GM12878 (cell line): ENCODE measurements at regions not wholly inside any gene's neighbourhood (a gene's known extent, or its start where the extent isn't known, plus 50 kb on each side); places are given as distances from the start of the nearest gene placed in this dataset.

ENCODE experiments used
- ATAC-seq: fragments of 200-7000 bp; cut with Tn5 transposase; 3 replicates; pipeline ENCODE4 v1.9.1; 2020; ENCODE audit warnings: mild to moderate bottlenecking, moderate library complexity
- BruUV-seq: library from RNA; stranded (reverse); fragments of 400-500 nt; replicated peaks from 2 replicates; lab custom pipeline; 2021; lab: Mats Ljungman, UMichigan
- CTCF ChIA-PET: fragments of 300-600 bp; sonication (Branson Sonifier 250); formaldehyde crosslinking; extraction: SDS; loops from one replicate; lab custom pipeline; 2021; ENCODE audit warnings: inconsistent platforms; lab: Yijun Ruan, JAX
- POLR2A ChIA-PET: fragments of 350-600 bp; formaldehyde crosslinking; extraction: SDS; loops from one replicate; lab custom pipeline; 2021; ENCODE audit warnings: inconsistent platforms; lab: Charles Lee
- RAD21 ChIA-PET: fragments of 300-600 bp; sonication (Branson Sonifier 250); formaldehyde crosslinking; loops from one replicate; lab custom pipeline; 2023; ENCODE audit warnings: antibody characterized with exemption; ENCODE audit not compliant: unreplicated experiment; lab: Charles Lee
- SMC1A ChIA-PET: fragments of 300-600 bp; sonication (Branson Sonifier 250); formaldehyde crosslinking; loops from one replicate; lab custom pipeline; 2023; ENCODE audit not compliant: unreplicated experiment, uncharacterized antibody; lab: Charles Lee
- DNase-seq: peaks from one replicate; pipeline ENCODE4 v3.0.0-alpha.2; 2011; ENCODE audit warnings: low read depth, low spot score
- FAIRE-seq: peaks from 3 replicates; lab custom pipeline; 2011; peaks lifted over from hg19 to GRCh38; lab: Jason Lieb, UNC
- H2AFZ ChIP-seq: 2 replicates; pipeline ENCODE4 v1.6.0; 2011; ENCODE audit warnings: low read depth, low read length, control low read depth; ENCODE audit not compliant: control insufficient read depth
- H3K27ac ChIP-seq: 2 replicates; pipeline ENCODE4 v1.5.1; 2011; ENCODE audit warnings: control low read depth; ENCODE audit not compliant: control insufficient read depth, insufficient read depth
- H3K27me3 ChIP-seq, 2 experiments: replicated peaks in 1 of 2; 2 replicates each; pipeline versions ENCODE4 v1.6.0 to v1.6.1; 2011; ENCODE audit warnings: low read length in 1 of 2; ENCODE audit not compliant: control insufficient read depth in 2 of 2, insufficient read depth in 2 of 2
- H3K36me3 ChIP-seq, 2 experiments: 2 replicates each; pipeline ENCODE4 v1.5.1; 2011; ENCODE audit warnings: low read length in 1 of 2; ENCODE audit not compliant: control insufficient read depth in 2 of 2, insufficient read depth in 2 of 2
- H3K4me1 ChIP-seq: 2 replicates; pipeline ENCODE4 v1.6.1; 2011; ENCODE audit warnings: mild to moderate bottlenecking, low read length, moderate library complexity, mixed read lengths; ENCODE audit not compliant: control insufficient read depth, insufficient read depth
- H3K4me2 ChIP-seq: 2 replicates; pipeline ENCODE4 v1.6.0; 2011; ENCODE audit warnings: control low read depth; ENCODE audit not compliant: control insufficient read depth, insufficient read depth
- H3K4me3 ChIP-seq: fragments of 200-600 bp; sonication (generic); 2 replicates; pipeline ENCODE4 v1.5.1; 2016
- H3K79me2 ChIP-seq: 2 replicates; pipeline ENCODE4 v1.6.0; 2011; ENCODE audit warnings: low read length; ENCODE audit not compliant: control insufficient read depth, insufficient read depth
- H3K9ac ChIP-seq: 2 replicates; pipeline ENCODE4 v1.8.0; 2011; ENCODE audit warnings: low read length, control low read depth, mixed read lengths; ENCODE audit not compliant: control insufficient read depth, insufficient read depth
- H3K9me3 ChIP-seq: replicated peaks from 3 replicates; pipeline ENCODE4 v1.5.1; 2011; ENCODE audit warnings: mild to moderate bottlenecking, low read length; ENCODE audit not compliant: control insufficient read depth, insufficient read depth
- H4K20me1 ChIP-seq: 2 replicates; pipeline ENCODE4 v1.6.0; 2011; ENCODE audit not compliant: control insufficient read depth, insufficient read depth
- CHD4 ChIP-seq: fragments of 200-600 bp; sonication (generic); IDR thresholded peaks from 2 replicates; pipeline ENCODE4 v1.6.1; 2016; ENCODE audit warnings: mild to moderate bottlenecking
- CUX1 ChIP-seq: IDR thresholded peaks from 2 replicates; pipeline ENCODE4 v1.6.1; 2012; ENCODE audit warnings: improper control_type of control experiment, low read depth, low read length; ENCODE audit not compliant: insufficient replicate concordance
- EZH2 ChIP-seq: IDR thresholded peaks from 2 replicates; pipeline ENCODE4 v1.6.1; 2012; ENCODE audit warnings: low read depth, mild to moderate bottlenecking, control low read depth, inconsistent platforms, low read length, borderline replicate concordance; ENCODE audit not compliant: control insufficient read depth
- HSF1 ChIP-seq: fragments of 150-350 bp; IDR thresholded peaks from 2 replicates; pipeline ENCODE4 v1.6.1; 2014; ENCODE audit warnings: mild to moderate bottlenecking, low read depth, low read length
- IKZF2 ChIP-seq, 2 experiments: fragments of 450-650 bp; IDR thresholded peaks; 2 replicates each; pipeline ENCODE4 v1.6.1; 2017; ENCODE audit warnings: mild to moderate bottlenecking in 2 of 2, moderate library complexity in 2 of 2
- MEF2A ChIP-seq: IDR thresholded peaks from 2 replicates; pipeline ENCODE4 v1.6.1; 2011; ENCODE audit warnings: low read depth, mild to moderate bottlenecking, low read length, moderate library complexity; ENCODE audit not compliant: insufficient read depth
- MXI1 ChIP-seq: fragments of 150-350 bp; IDR thresholded peaks from 2 replicates; pipeline ENCODE4 v1.6.1; 2011; ENCODE audit warnings: low read depth, mild to moderate bottlenecking, inconsistent platforms, low read length, improper control_type of control experiment
- NFXL1 ChIP-seq: fragments of 450-650 bp; IDR thresholded peaks from 2 replicates; pipeline ENCODE4 v1.6.1; 2017; ENCODE audit warnings: antibody characterized with exemption, mild to moderate bottlenecking, borderline replicate concordance
- NRF1 ChIP-seq: conservative IDR thresholded peaks from 2 replicates; pipeline ENCODE4 v1.6.1; 2011; ENCODE audit warnings: mild to moderate bottlenecking, low read depth, low read length, improper control_type of control experiment
- POLR2AphosphoS5 ChIP-seq: IDR thresholded peaks from 2 replicates; pipeline ENCODE4 v1.6.1; 2011; ENCODE audit warnings: mild to moderate bottlenecking, low read length, inconsistent platforms
- SIN3A ChIP-seq: IDR thresholded peaks from 2 replicates; pipeline ENCODE4 v1.6.1; 2012; ENCODE audit warnings: low read depth, low read length, improper control_type of control experiment
- SMC3 ChIP-seq: IDR thresholded peaks from 2 replicates; pipeline ENCODE4 v1.6.1; 2011; ENCODE audit warnings: low read length, improper control_type of control experiment, borderline replicate concordance
- SUPT20H ChIP-seq: IDR thresholded peaks from 2 replicates; pipeline ENCODE4 v1.6.1; 2011; ENCODE audit warnings: low read depth, mild to moderate bottlenecking, low read length, moderate library complexity, borderline replicate concordance; ENCODE audit not compliant: control insufficient read depth
- TARDBP ChIP-seq: IDR thresholded peaks from 2 replicates; pipeline ENCODE4 v1.6.1; 2016; ENCODE audit warnings: borderline replicate concordance
- WGBS: methylation state at CpG from one replicate; pipeline ENCODE4 v1.1.6; 2016; ENCODE audit warnings: low lambda C conversion rate; ENCODE audit not compliant: insufficient replicate concordance, insufficient coverage; ENCODE audit errors: missing lambda C conversion rate; 5-methylcytosine and 5-hydroxymethylcytosine counted together
- in situ Hi-C: fragments of 300-500 bp; cut with MboI; formaldehyde crosslinking; loops from 9 replicates; pipeline ENCODE4 v1.14.3; 2018; ENCODE audit warnings: mixed read lengths
- intact Hi-C: fragments of 100-400 bp; cut with micrococcal nuclease; formaldehyde crosslinking; loops from one replicate; pipeline ENCODE4 v1.14.2; 2022; ENCODE audit not compliant: unreplicated experiment
- TF ChIP-seq, protein P1 (sequence below): fragments of 450-650 bp; IDR thresholded peaks from 2 replicates; pipeline ENCODE4 v1.6.1; 2016; ENCODE audit warnings: mild to moderate bottlenecking

- H2AFZ ChIP-seq, result no peak overlapping the region
- no peak for ATAC-seq
- no peaks in the 10 kb centered on the region for H4K20me1 ChIP-seq
- RAD21 ChIA-PET, result no interaction called here
- H3K27ac ChIP-seq, result no peak overlapping the region
- no peaks in the 10 kb centered on the region for H3K79me2 ChIP-seq
- H3K4me1 ChIP-seq, result no peaks in the 10 kb centered on the region
- POLR2A ChIA-PET, result interaction anchor here (0.7 kb wide), 1 partner anchor 27 kb away, joined by 4 read pairs; no protein-coding TSS in a partner anchor
- FAIRE-seq, result no peak
- H3K4me3 ChIP-seq, result no peak overlapping the region
- SMC1A ChIA-PET, result interaction anchor here (0.6 kb wide), 1 partner anchor 135 kb away, joined by 4 read pairs; no protein-coding TSS in a partner anchor
- H3K9me3 ChIP-seq, result no peaks in the 10 kb centered on the region; the same call in 2 of the 3 replicates
- in situ Hi-C loops, result no loop called here
- H3K4me2 ChIP-seq, result no peak overlapping the region
- no peaks in the 10 kb centered on the region for H3K36me3 ChIP-seq
- DNase-seq, result no peak
- no TSS peak for BruUV-seq
- CTCF ChIA-PET, result no interaction called here
- intact Hi-C loops, result no loop called here
- TF ChIP-seq TARDBP, result no peak
- TF ChIP-seq NRF1, result no peak
- TF ChIP-seq MXI1, result no peak
- TF ChIP-seq POLR2AphosphoS5, result no peak
- TF ChIP-seq, protein P1, sequence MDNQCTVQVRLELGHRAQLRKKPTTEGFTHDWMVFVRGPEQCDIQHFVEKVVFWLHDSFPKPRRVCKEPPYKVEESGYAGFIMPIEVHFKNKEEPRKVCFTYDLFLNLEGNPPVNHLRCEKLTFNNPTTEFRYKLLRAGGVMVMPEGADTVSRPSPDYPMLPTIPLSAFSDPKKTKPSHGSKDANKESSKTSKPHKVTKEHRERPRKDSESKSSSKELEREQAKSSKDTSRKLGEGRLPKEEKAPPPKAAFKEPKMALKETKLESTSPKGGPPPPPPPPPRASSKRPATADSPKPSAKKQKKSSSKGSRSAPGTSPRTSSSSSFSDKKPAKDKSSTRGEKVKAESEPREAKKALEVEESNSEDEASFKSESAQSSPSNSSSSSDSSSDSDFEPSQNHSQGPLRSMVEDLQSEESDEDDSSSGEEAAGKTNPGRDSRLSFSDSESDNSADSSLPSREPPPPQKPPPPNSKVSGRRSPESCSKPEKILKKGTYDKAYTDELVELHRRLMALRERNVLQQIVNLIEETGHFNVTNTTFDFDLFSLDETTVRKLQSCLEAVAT, result no peak
- no peak for TF ChIP-seq IKZF2 (IDR thresholded peaks at IDR 0.05)
- no peak for TF ChIP-seq SIN3A
- no peak for TF ChIP-seq HSF1
- no peak for TF ChIP-seq CUX1
- no peak for TF ChIP-seq EZH2
- no peak for TF ChIP-seq MEF2A
- TF ChIP-seq SMC3, result no peak
- TF ChIP-seq NFXL1, result no peak
- no peak for TF ChIP-seq CHD4
- no peak for TF ChIP-seq SUPT20H
- no peak overlapping the region for H3K9ac ChIP-seq
- no peaks in the 10 kb centered on the region for H3K27me3 ChIP-seq
- WGBS, result 49% methylated on average over 2 of the region's 2 CpGs
These were observed 208.0 kb upstream of the FERD3L start for GRCh38 chr7:19353180-19353579.
